Activated T-cell treated with anti-CD3 and anti-CD28 coated beads, Interleukin-2, amount 50 U/mL, for 24 hours (primary cell): ENCODE measurements at regions not wholly inside any gene's neighbourhood (a gene's known extent, or its start where the extent isn't known, plus 50 kb on each side); places are given as distances from the start of the nearest gene placed in this dataset.

Source experiments
- DNase-seq: peaks from one replicate; pipeline ENCODE4 v3.0.0-alpha.2; 2020
- H3K27ac Mint-ChIP-seq: 2 replicates; pipeline ENCODE4 v1.8.0; 2020; ENCODE audit warnings: mild to moderate bottlenecking, mixed read lengths
- H3K27me3 Mint-ChIP-seq: 2 replicates; pipeline ENCODE4 v1.8.0; 2020; ENCODE audit warnings: mixed read lengths
- H3K36me3 Mint-ChIP-seq: 2 replicates; pipeline ENCODE4 v1.8.0; 2020; ENCODE audit warnings: low read depth, mixed read lengths
- H3K4me1 Mint-ChIP-seq: 2 replicates; pipeline ENCODE4 v1.8.0; 2020; ENCODE audit warnings: low read depth, mixed read lengths
- H3K4me3 Mint-ChIP-seq: 2 replicates; pipeline ENCODE4 v1.8.0; 2020; ENCODE audit warnings: mild to moderate bottlenecking, moderate library complexity, mixed read lengths
- H3K9me3 Mint-ChIP-seq: 2 replicates; pipeline ENCODE4 v1.8.0; 2020; ENCODE audit warnings: mixed read lengths

GRCh38 chr10:21264271-21264670 lies 261.2 kb downstream of the SKIDA1 start:
- H3K27ac Mint-ChIP-seq, result no peak overlapping the region
- H3K4me3 Mint-ChIP-seq, result no peak overlapping the region
- H3K27me3 Mint-ChIP-seq, result no peaks in the 10 kb centered on the region
- H3K4me1 Mint-ChIP-seq, result no peaks in the 10 kb centered on the region
- DNase-seq, result no peak
- H3K9me3 Mint-ChIP-seq, result no peaks in the 10 kb centered on the region
- H3K36me3 Mint-ChIP-seq, result no peaks in the 10 kb centered on the region

GRCh38 chr10:21263839-21264238 lies 261.6 kb downstream of the SKIDA1 start:
- no peak for DNase-seq
- H3K9me3 Mint-ChIP-seq, result no peaks in the 10 kb centered on the region
- H3K4me1 Mint-ChIP-seq, result no peaks in the 10 kb centered on the region
- no peak overlapping the region for H3K27ac Mint-ChIP-seq
- no peak overlapping the region for H3K4me3 Mint-ChIP-seq
- no peaks in the 10 kb centered on the region for H3K27me3 Mint-ChIP-seq
- H3K36me3 Mint-ChIP-seq, result no peaks in the 10 kb centered on the region

DNA sequence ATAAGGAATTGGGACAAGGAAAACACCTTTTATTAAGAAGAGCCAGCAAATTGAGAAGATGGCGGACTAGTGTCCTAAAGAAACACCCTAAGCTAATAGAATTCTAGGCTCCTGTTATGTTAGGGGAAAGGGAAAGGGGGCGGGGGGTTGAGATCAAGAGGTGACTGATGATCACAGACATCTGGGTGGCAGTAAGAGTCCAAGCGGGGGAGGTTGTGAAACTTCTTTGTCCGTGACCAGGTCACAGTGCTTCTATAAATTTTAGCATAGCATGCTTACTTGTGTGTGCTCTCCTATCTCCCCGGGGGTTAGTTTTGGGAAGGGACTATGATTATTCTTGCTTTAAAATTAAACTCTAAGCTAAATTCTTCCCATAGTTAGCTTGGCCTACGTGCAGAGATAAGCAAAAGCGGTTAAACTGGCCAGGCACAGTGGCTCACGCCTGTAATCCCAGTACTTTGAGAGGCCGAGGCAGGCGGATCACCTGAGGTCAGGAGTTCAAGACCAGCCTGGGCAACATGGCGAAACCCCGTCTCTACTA lies 262.1 kb downstream of the SKIDA1 start:
- Mint-ChIP-seq H3K9me3 (no peaks in the 10 kb centered on the region), H3K4me1 (no peaks in the 10 kb centered on the region), H3K4me3 (no peak overlapping the region), H3K27ac (no peak overlapping the region), H3K27me3 (no peaks in the 10 kb centered on the region), H3K36me3 (no peaks in the 10 kb centered on the region)
- DNase-seq, result no peak

DNA sequence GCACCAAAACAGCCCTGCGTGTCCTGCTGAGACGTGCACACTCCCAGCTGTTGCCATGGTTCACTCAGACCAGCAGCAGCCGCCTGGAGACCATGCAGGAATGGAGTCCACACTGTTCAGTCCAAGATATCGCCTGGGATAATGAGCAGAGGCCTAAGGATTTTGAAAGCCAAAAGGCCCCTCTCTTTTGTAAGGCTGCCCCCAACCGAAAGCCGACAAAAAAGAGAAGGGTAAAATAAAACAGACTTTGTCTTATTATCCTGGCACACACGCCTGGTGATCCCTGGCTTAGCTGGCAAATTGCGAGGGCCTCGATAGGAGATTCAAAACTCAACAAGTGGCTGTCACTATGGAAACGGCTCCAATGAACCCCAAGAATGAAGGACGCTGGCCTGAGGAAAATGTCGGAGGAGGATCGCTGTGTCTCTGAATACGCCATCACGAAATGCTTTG lies 263.6 kb downstream of the SKIDA1 start:
- no peaks in the 10 kb centered on the region for H3K9me3 Mint-ChIP-seq
- no peak overlapping the region for H3K4me3 Mint-ChIP-seq
- no peaks in the 10 kb centered on the region for H3K4me1 Mint-ChIP-seq
- H3K36me3 Mint-ChIP-seq, result no peaks in the 10 kb centered on the region
- no peaks in the 10 kb centered on the region for H3K27me3 Mint-ChIP-seq
- H3K27ac Mint-ChIP-seq, result no peak overlapping the region
- no peak for DNase-seq

DNA sequence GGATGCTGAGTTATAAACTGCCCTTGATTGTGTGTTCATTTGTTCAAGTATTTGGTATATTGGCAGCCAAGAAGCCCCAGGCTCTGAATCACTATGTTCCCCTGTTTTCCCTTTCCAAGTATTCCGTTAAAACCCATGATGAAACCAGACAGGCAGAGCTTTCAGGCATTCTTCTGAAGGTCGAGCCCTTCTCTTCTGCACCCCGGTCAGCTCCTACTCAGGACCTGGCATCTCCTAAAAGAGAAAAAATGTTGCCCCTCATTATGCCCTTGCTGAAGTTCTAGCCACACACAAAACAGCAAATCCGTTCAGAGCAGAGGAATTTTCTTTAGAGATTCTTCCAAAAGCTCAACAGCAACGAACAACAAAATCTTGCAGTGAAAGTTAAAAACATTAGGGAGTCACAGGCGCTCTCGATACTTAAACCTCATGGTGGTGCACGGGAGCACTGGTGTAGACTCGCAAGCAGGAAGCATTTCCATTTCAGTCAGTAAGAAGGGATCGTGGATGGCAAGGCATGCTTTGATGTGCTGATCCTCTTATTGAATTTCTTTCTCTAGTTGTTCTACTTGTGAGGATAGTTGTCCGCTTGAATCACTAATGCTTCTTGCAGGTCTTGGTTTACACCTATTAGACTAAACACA lies 264.9 kb downstream of the SKIDA1 start:
- Mint-ChIP-seq H3K4me3 (no peak overlapping the region), H3K4me1 (no peaks in the 10 kb centered on the region), H3K9me3 (no peaks in the 10 kb centered on the region)

GRCh38 chr10:21260066-21260465 lies 265.4 kb downstream of the SKIDA1 start:
- Mint-ChIP-seq H3K9me3 (no peaks in the 10 kb centered on the region), H3K36me3 (no peaks in the 10 kb centered on the region), H3K27ac (no peak overlapping the region), H3K4me1 (no peaks in the 10 kb centered on the region), H3K27me3 (peaks cover under 1% of the 10 kb centered on the region), H3K4me3 (no peak overlapping the region)
- no peak for DNase-seq

More for the DNA sequence above, 264.9 kb downstream of the SKIDA1 start:
- no peak overlapping the region for H3K27ac Mint-ChIP-seq
- no peak for DNase-seq
- H3K36me3 Mint-ChIP-seq, result no peaks in the 10 kb centered on the region
- no peaks in the 10 kb centered on the region for H3K27me3 Mint-ChIP-seq

DNA sequence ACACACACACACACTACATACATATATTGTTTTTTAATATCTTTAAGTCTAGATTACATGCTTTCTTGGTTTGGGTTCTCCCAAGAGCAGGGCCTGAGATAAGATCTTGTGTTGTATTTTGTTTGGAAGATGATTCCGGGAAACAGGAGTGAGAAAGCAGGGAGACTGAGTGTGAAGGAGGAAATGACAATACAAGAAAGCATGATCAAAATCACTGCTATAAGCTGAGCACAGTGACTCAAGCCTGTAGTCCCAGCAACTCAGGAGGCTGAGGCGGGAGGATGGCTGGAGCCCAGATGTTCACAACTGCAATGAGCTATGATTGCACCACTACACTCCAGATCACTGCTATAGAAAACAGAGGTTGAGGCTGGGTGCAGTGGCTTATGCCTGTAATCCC lies 267.6 kb downstream of the SKIDA1 start:
- Mint-ChIP-seq H3K4me1 (no peaks in the 10 kb centered on the region), H3K36me3 (no peaks in the 10 kb centered on the region), H3K27me3 (peaks cover 3% of the 10 kb centered on the region), H3K27ac (no peak overlapping the region), H3K9me3 (no peaks in the 10 kb centered on the region), H3K4me3 (no peak overlapping the region)
- no peak for DNase-seq

DNA sequence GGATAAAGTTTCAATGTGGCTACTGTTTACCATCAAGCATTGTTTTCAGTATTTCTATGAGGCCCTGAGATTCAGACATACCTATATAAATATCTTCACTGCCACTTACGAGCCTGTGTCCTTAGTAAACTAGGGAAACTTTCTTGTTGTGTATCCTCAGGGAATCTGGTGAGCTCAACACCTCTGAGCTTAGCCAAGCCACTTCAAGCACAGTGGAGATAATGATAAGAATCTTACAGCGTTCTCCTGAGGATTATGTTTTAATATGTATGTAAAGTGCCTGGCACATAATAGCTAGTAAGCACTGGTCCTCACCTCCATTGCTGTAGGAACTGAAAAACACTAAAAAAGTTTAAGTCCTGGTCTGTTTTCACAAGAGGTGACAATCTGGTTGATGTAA lies 268.3 kb downstream of the SKIDA1 start:
- Mint-ChIP-seq H3K4me3 (no peak overlapping the region), H3K36me3 (no peaks in the 10 kb centered on the region), H3K27me3 (peaks cover 3% of the 10 kb centered on the region), H3K9me3 (no peaks in the 10 kb centered on the region), H3K27ac (no peak overlapping the region), H3K4me1 (no peaks in the 10 kb centered on the region)
- DNase-seq, result no peak

- no peaks in the 10 kb centered on the region for H3K9me3 Mint-ChIP-seq
- H3K27me3 Mint-ChIP-seq, result peaks cover 18% of the 10 kb centered on the region
- no peaks in the 10 kb centered on the region for H3K4me1 Mint-ChIP-seq
- H3K36me3 Mint-ChIP-seq, result no peaks in the 10 kb centered on the region
- no peak for DNase-seq
- no peak overlapping the region for H3K27ac Mint-ChIP-seq
- no peak overlapping the region for H3K4me3 Mint-ChIP-seq
These were observed 276.0 kb downstream of the SKIDA1 start for GRCh38 chr10:21249435-21249834.

- Mint-ChIP-seq H3K9me3 (no peaks in the 10 kb centered on the region), H3K36me3 (no peaks in the 10 kb centered on the region), H3K4me3 (no peak overlapping the region), H3K4me1 (no peaks in the 10 kb centered on the region), H3K27ac (no peak overlapping the region), H3K27me3 (peaks cover 18% of the 10 kb centered on the region)
- DNase-seq, result no peak
These were observed 277.9 kb downstream of the SKIDA1 start for GRCh38 chr10:21247592-21247991.

- DNase-seq, result no peak
- Mint-ChIP-seq H3K9me3 (no peaks in the 10 kb centered on the region), H3K36me3 (no peaks in the 10 kb centered on the region), H3K4me3 (no peak overlapping the region), H3K27me3 (peaks cover 10% of the 10 kb centered on the region), H3K27ac (no peak overlapping the region), H3K4me1 (no peaks in the 10 kb centered on the region)
These were observed 279.3 kb downstream of the SKIDA1 start for GRCh38 chr10:21246178-21246577.

GRCh38 chr10:21243748-21244257 lies 281.7 kb downstream of the SKIDA1 start:
- no peak for DNase-seq
- Mint-ChIP-seq H3K27ac (no peak overlapping the region), H3K27me3 (peaks cover 8% of the 10 kb centered on the region), H3K4me3 (no peak overlapping the region), H3K9me3 (no peaks in the 10 kb centered on the region), H3K4me1 (no peaks in the 10 kb centered on the region), H3K36me3 (no peaks in the 10 kb centered on the region)

DNA sequence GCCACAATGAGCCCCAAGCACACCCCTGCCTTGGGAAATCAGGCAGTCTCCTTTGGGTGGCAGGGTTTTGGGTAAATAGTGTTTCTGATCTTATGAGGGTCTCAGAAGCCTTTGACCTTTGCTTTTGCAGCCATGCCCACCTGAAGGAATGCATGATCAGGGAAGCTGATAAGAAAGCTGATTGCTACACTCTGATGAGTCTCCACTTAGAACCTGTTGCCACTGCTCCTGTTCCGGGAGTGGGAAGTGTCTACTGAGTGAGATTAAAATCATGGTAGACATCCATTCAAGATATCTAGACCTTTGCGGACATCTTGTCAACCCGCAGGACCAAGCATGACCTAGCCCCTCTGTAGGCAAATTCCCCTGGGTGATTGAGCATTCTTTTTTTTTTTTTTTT lies 282.6 kb downstream of the SKIDA1 start:
- no peak overlapping the region for H3K4me3 Mint-ChIP-seq
- H3K4me1 Mint-ChIP-seq, result no peaks in the 10 kb centered on the region
- DNase-seq, result no peak
- H3K9me3 Mint-ChIP-seq, result no peaks in the 10 kb centered on the region
- H3K27ac Mint-ChIP-seq, result no peak overlapping the region
- no peaks in the 10 kb centered on the region for H3K36me3 Mint-ChIP-seq
- H3K27me3 Mint-ChIP-seq, result peaks cover 5% of the 10 kb centered on the region

GRCh38 chr10:21238717-21239116 lies 286.8 kb downstream of the SKIDA1 start:
- Mint-ChIP-seq H3K9me3 (no peaks in the 10 kb centered on the region), H3K27ac (no peak overlapping the region), H3K36me3 (no peaks in the 10 kb centered on the region), H3K4me3 (no peak overlapping the region), H3K4me1 (no peaks in the 10 kb centered on the region), H3K27me3 (no peaks in the 10 kb centered on the region)
- no peak for DNase-seq

DNA sequence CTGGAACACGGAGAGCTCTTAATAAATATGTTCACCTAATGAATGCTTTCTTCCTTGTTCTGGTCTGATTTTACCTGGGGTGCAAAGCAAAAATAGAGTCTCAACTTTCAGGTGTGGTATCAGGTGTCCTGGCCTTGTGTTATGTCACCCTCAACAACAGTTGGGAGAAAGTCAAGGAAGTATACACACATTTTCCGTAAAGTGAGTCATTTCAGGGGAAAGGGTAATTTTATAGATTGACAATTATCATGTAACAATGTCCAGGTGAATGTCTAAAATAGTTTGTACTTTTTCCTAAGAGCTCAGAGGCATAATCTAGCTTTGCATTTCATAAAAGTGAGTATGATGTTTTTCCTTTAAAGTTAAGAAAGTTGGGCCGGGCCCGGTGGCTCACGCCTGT lies 287.4 kb downstream of the SKIDA1 start:
- no peaks in the 10 kb centered on the region for H3K4me1 Mint-ChIP-seq
- DNase-seq, result no peak
- H3K36me3 Mint-ChIP-seq, result no peaks in the 10 kb centered on the region
- H3K27ac Mint-ChIP-seq, result no peak overlapping the region
- no peaks in the 10 kb centered on the region for H3K27me3 Mint-ChIP-seq
- no peak overlapping the region for H3K4me3 Mint-ChIP-seq
- H3K9me3 Mint-ChIP-seq, result no peaks in the 10 kb centered on the region
